ENCODE measurements at regions not wholly inside any gene's neighbourhood (a gene's known extent, or its start where the extent isn't known, plus 50 kb on each side); places are given as distances from the start of the nearest gene placed in this dataset.

DNA sequence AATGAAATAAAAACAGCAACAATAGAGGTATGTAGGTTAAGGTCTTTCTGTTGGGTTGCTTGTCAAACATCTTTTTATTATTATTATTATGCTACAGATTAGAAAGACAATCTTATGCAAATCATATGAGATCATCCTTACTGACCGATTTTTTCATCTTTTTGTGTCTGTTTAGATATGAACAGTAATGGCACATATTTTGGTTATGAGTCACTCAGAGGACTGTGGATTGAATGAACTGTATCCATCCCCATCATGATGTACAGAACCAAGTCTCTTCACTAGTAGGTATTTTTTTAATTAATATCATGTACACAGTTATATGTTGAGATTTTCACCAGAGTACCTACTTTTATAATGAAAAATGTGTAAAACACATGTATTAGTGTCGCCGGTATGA lies 159.1 kb downstream of the CHRM3 start (continued):
- TF ChIP-seq KDM1A (IDR thresholded peaks at IDR 0.05; ENCODE audit: borderline replicate concordance, low read length), result no peak
- no peak for TF ChIP-seq POLR2AphosphoS5 (IDR thresholded peaks at IDR 0.05; ENCODE audit: low read depth, low read length)

Data from H1 (cell line).